IgD-negative memory B cell (primary cell): ENCODE measurements at regions not wholly inside any gene's neighbourhood (a gene's known extent, or its start where the extent isn't known, plus 50 kb on each side); places are given as distances from the start of the nearest gene placed in this dataset.
A peak's percentile ranks its signal among the peaks of the same experiment; 100 is the strongest.

ENCODE experiments used
- H3K27ac Mint-ChIP-seq, 3 donors: one replicate each; pipeline ENCODE4 v1.8.0; 2020 to 2022; ENCODE audit warnings: mild to moderate bottlenecking in 3 of 3, mixed read lengths in 3 of 3, moderate library complexity in 1 of 3
- H3K27me3 Mint-ChIP-seq: one replicate; pipeline ENCODE4 v1.8.0; 2021; ENCODE audit warnings: mixed read lengths
- H3K36me3 Mint-ChIP-seq: one replicate; pipeline ENCODE4 v1.8.0; 2020; ENCODE audit warnings: mild to moderate bottlenecking, mixed read lengths
- H3K4me1 Mint-ChIP-seq, 3 donors: one replicate each; pipeline ENCODE4 v1.8.0; 2020 to 2022; ENCODE audit warnings: mixed read lengths in 3 of 3, mild to moderate bottlenecking in 1 of 3
- H3K4me3 Mint-ChIP-seq, 4 donors: one replicate each; pipeline ENCODE4 v1.8.0; 2020 to 2022; ENCODE audit warnings: mild to moderate bottlenecking in 4 of 4, mixed read lengths in 4 of 4, moderate library complexity in 3 of 4
- H3K9me3 Mint-ChIP-seq, 3 donors: one replicate each; pipeline ENCODE4 v1.8.0; 2020 to 2021; ENCODE audit warnings: mixed read lengths in 3 of 3, mild to moderate bottlenecking in 1 of 3

- Mint-ChIP-seq H3K4me3 (no peak overlapping the region), H3K36me3 (peaks cover 4% of the 10 kb centered on the region), H3K27me3 (no peaks in the 10 kb centered on the region), H3K4me1 (peaks cover 0 to 4% (median 1%) of the 10 kb centered on the region in 3 donors), H3K27ac (no peak overlapping the region), H3K9me3 (no peaks in the 10 kb centered on the region)
Observed at GRCh38 chr9:89970701-89971100, 365.9 kb downstream of the GADD45G start.

- Mint-ChIP-seq H3K4me1 (peaks cover 0 to 7% (median 1%) of the 10 kb centered on the region in 3 donors), H3K27ac (no peak overlapping the region), H3K36me3 (peaks cover 2% of the 10 kb centered on the region), H3K9me3 (no peaks in the 10 kb centered on the region), H3K27me3 (no peaks in the 10 kb centered on the region), H3K4me3 (no peak overlapping the region)
Observed at GRCh38 chr9:89972535-89972934, 367.7 kb downstream of the GADD45G start.

- H3K9me3 Mint-ChIP-seq = no peaks in the 10 kb centered on the region
- H3K27ac Mint-ChIP-seq = peak overlapping the region in 1 of 3 donors; percentile 64
- no peaks in the 10 kb centered on the region for H3K27me3 Mint-ChIP-seq
- no peak overlapping the region for H3K4me3 Mint-ChIP-seq
- H3K4me1 Mint-ChIP-seq = peaks cover 0 to 7% (median 0%) of the 10 kb centered on the region in 3 donors
- peaks cover 2% of the 10 kb centered on the region for H3K36me3 Mint-ChIP-seq
Observed at GRCh38 chr9:89974582-89974981, 369.8 kb downstream of the GADD45G start.

GRCh38 chr9:89975024-89975423, 370.2 kb downstream of the GADD45G start:
- H3K4me1 Mint-ChIP-seq = peaks cover 0 to 7% (median 0%) of the 10 kb centered on the region in 3 donors
- no peaks in the 10 kb centered on the region for H3K27me3 Mint-ChIP-seq
- no peak overlapping the region for H3K4me3 Mint-ChIP-seq
- H3K36me3 Mint-ChIP-seq = peaks cover 2% of the 10 kb centered on the region
- H3K9me3 Mint-ChIP-seq = no peaks in the 10 kb centered on the region
- H3K27ac Mint-ChIP-seq = peak overlapping the region in 1 of 3 donors; percentile 35

GRCh38 chr9:89975630-89976029, 370.8 kb downstream of the GADD45G start:
- Mint-ChIP-seq H3K9me3 (no peaks in the 10 kb centered on the region), H3K27ac (no peak overlapping the region), H3K36me3 (peaks cover 2% of the 10 kb centered on the region), H3K4me3 (no peak overlapping the region), H3K4me1 (peaks cover 0 to 7% (median 0%) of the 10 kb centered on the region in 3 donors), H3K27me3 (peaks cover 1% of the 10 kb centered on the region)

- no peaks in the 10 kb centered on the region for H3K9me3 Mint-ChIP-seq
- peaks cover 1% of the 10 kb centered on the region for H3K27me3 Mint-ChIP-seq
- H3K4me3 Mint-ChIP-seq = no peak overlapping the region
- peaks cover 3% of the 10 kb centered on the region for H3K36me3 Mint-ChIP-seq
- no peak overlapping the region for H3K27ac Mint-ChIP-seq
- H3K4me1 Mint-ChIP-seq = peaks cover 0 to 7% (median 0%) of the 10 kb centered on the region in 3 donors
Observed at GRCh38 chr9:89978185-89978584, 373.4 kb downstream of the GADD45G start.

- peaks cover 3% of the 10 kb centered on the region for H3K36me3 Mint-ChIP-seq
- H3K9me3 Mint-ChIP-seq = no peaks in the 10 kb centered on the region
- H3K4me3 Mint-ChIP-seq = no peak overlapping the region
- no peak overlapping the region for H3K27ac Mint-ChIP-seq
- H3K27me3 Mint-ChIP-seq = peaks cover 1% of the 10 kb centered on the region
- H3K4me1 Mint-ChIP-seq = peaks cover 0 to 3% (median 0%) of the 10 kb centered on the region in 3 donors
Observed at GRCh38 chr9:89980600-89980999, 375.8 kb downstream of the GADD45G start.

- peaks cover 1% of the 10 kb centered on the region for H3K27me3 Mint-ChIP-seq
- peaks cover 3% of the 10 kb centered on the region for H3K36me3 Mint-ChIP-seq
- H3K4me1 Mint-ChIP-seq = no peaks in the 10 kb centered on the region
- peaks cover 0 to 2% (median 0%) of the 10 kb centered on the region in 3 donors for H3K9me3 Mint-ChIP-seq
- no peak overlapping the region for H3K27ac Mint-ChIP-seq
- H3K4me3 Mint-ChIP-seq = no peak overlapping the region
Observed at GRCh38 chr9:89982016-89982415, 377.2 kb downstream of the GADD45G start.

- Mint-ChIP-seq H3K4me3 (no peak overlapping the region), H3K36me3 (peaks cover 3% of the 10 kb centered on the region), H3K4me1 (no peaks in the 10 kb centered on the region), H3K9me3 (peaks cover 0 to 2% (median 0%) of the 10 kb centered on the region in 3 donors), H3K27me3 (peaks cover 1% of the 10 kb centered on the region), H3K27ac (no peak overlapping the region)
Observed at GRCh38 chr9:89983411-89983810, 378.6 kb downstream of the GADD45G start.

GRCh38 chr9:89984214-89984613, 379.4 kb downstream of the GADD45G start:
- Mint-ChIP-seq H3K4me1 (peaks cover 0 to 1% (median 0%) of the 10 kb centered on the region in 3 donors), H3K9me3 (peaks cover 0 to 2% (median 0%) of the 10 kb centered on the region in 3 donors), H3K27me3 (peaks cover 1% of the 10 kb centered on the region), H3K4me3 (no peak overlapping the region), H3K27ac (no peak overlapping the region), H3K36me3 (peaks cover 3% of the 10 kb centered on the region)

GRCh38 chr9:89985068-89985467, 380.3 kb downstream of the GADD45G start:
- H3K4me1 Mint-ChIP-seq = peaks cover 0 to 3% (median 0%) of the 10 kb centered on the region in 3 donors
- no peak overlapping the region for H3K4me3 Mint-ChIP-seq
- peaks cover 3% of the 10 kb centered on the region for H3K36me3 Mint-ChIP-seq
- H3K27me3 Mint-ChIP-seq = peaks cover 1% of the 10 kb centered on the region
- no peak overlapping the region for H3K27ac Mint-ChIP-seq
- peaks cover 0 to 2% (median 0%) of the 10 kb centered on the region in 3 donors for H3K9me3 Mint-ChIP-seq

- Mint-ChIP-seq H3K9me3 (peaks cover 0 to 2% (median 0%) of the 10 kb centered on the region in 3 donors), H3K27me3 (peaks cover 1% of the 10 kb centered on the region), H3K4me3 (no peak overlapping the region), H3K36me3 (peaks cover 3% of the 10 kb centered on the region), H3K27ac (no peak overlapping the region), H3K4me1 (peaks cover 0 to 3% (median 0%) of the 10 kb centered on the region in 3 donors)
Observed at GRCh38 chr9:89986190-89986589, 381.4 kb downstream of the GADD45G start.

GRCh38 chr9:89988458-89988857, 383.6 kb downstream of the GADD45G start:
- no peaks in the 10 kb centered on the region for H3K36me3 Mint-ChIP-seq
- no peak overlapping the region for H3K27ac Mint-ChIP-seq
- H3K9me3 Mint-ChIP-seq = peaks cover 0 to 2% (median 0%) of the 10 kb centered on the region in 3 donors
- H3K27me3 Mint-ChIP-seq = peaks cover 3% of the 10 kb centered on the region
- H3K4me3 Mint-ChIP-seq = no peak overlapping the region
- peaks cover 0 to 3% (median 0%) of the 10 kb centered on the region in 3 donors for H3K4me1 Mint-ChIP-seq

GRCh38 chr9:89991204-89991790, 386.5 kb downstream of the GADD45G start:
- Mint-ChIP-seq H3K27me3 (peaks cover 3% of the 10 kb centered on the region), H3K27ac (no peak overlapping the region), H3K36me3 (no peaks in the 10 kb centered on the region), H3K9me3 (peaks cover 0 to 4% (median 0%) of the 10 kb centered on the region in 3 donors), H3K4me3 (no peak overlapping the region), H3K4me1 (peaks cover 0 to 3% (median 0%) of the 10 kb centered on the region in 3 donors)

- Mint-ChIP-seq H3K36me3 (no peaks in the 10 kb centered on the region), H3K4me1 (peaks cover 0 to 3% (median 0%) of the 10 kb centered on the region in 3 donors), H3K9me3 (peaks cover 0 to 2% (median 0%) of the 10 kb centered on the region in 3 donors), H3K27ac (no peak overlapping the region), H3K4me3 (no peak overlapping the region), H3K27me3 (peaks cover 3% of the 10 kb centered on the region)
Observed at GRCh38 chr9:89992326-89993198, 387.8 kb downstream of the GADD45G start.
